DOHH2 (cell line): ENCODE measurements at regions not wholly inside any gene's neighbourhood (a gene's known extent, or its start where the extent isn't known, plus 50 kb on each side); places are given as distances from the start of the nearest gene placed in this dataset.

Source experiments
- H3F3A ChIP-seq: fragments of 200-600 bp; sonication (generic), shearing (Covaris generic); 2 replicates; pipeline ENCODE4 v1.6.0; 2016; ENCODE audit warnings: antibody characterized with exemption, mild to moderate bottlenecking; ENCODE audit not compliant: control insufficient read depth, insufficient read depth
- H3K27ac ChIP-seq: fragments of 200-600 bp; sonication (generic); 2 replicates; pipeline ENCODE4 v1.5.1; 2014; ENCODE audit warnings: low read depth, mild to moderate bottlenecking, low read length, moderate library complexity
- H3K27me3 ChIP-seq: fragments of 200-600 bp; sonication (generic); 2 replicates; pipeline ENCODE4 v1.6.1; 2014; ENCODE audit warnings: mild to moderate bottlenecking, low read length, mixed read lengths; ENCODE audit not compliant: control insufficient read depth
- H3K36me3 ChIP-seq: fragments of 200-600 bp; sonication (generic); 2 replicates; pipeline ENCODE4 v1.6.1; 2014; ENCODE audit warnings: mild to moderate bottlenecking, low read length, moderate library complexity, mixed read lengths; ENCODE audit not compliant: control insufficient read depth
- H3K4me1 ChIP-seq: fragments of 200-600 bp; sonication (generic); 2 replicates; pipeline ENCODE4 v1.6.1; 2014; ENCODE audit warnings: mild to moderate bottlenecking, low read length, mixed read lengths; ENCODE audit not compliant: control insufficient read depth
- H3K4me2 ChIP-seq: fragments of 200-600 bp; sonication (generic); 2 replicates; pipeline ENCODE4 v1.6.0; 2014; ENCODE audit warnings: mild to moderate bottlenecking, low read length, moderate library complexity
- H3K4me3 ChIP-seq: fragments of 200-600 bp; sonication (generic); 2 replicates; pipeline ENCODE4 v1.5.1; 2014; ENCODE audit warnings: mild to moderate bottlenecking, low read length, mixed read lengths
- H3K79me2 ChIP-seq: fragments of 200-600 bp; sonication (generic); 2 replicates; pipeline ENCODE4 v1.6.1; 2014; ENCODE audit warnings: mild to moderate bottlenecking, low read length, mixed read lengths; ENCODE audit not compliant: control insufficient read depth
- H3K9me2 ChIP-seq: fragments of 200-600 bp; sonication (generic); replicated peaks from 2 replicates; pipeline ENCODE4 v1.6.1; 2014; ENCODE audit warnings: mild to moderate bottlenecking, low read length, mixed read lengths; ENCODE audit not compliant: control insufficient read depth
- H3K9me3 ChIP-seq: fragments of 200-600 bp; sonication (generic); 2 replicates; pipeline ENCODE4 v1.6.1; 2014; ENCODE audit warnings: antibody characterized with exemption, low read length, mixed read lengths; ENCODE audit not compliant: control insufficient read depth, insufficient read depth
- H4K20me1 ChIP-seq: fragments of 200-600 bp; sonication (generic); 2 replicates; pipeline ENCODE4 v1.6.0; 2014; ENCODE audit warnings: low read depth, mild to moderate bottlenecking, antibody characterized with exemption, low read length, moderate library complexity; ENCODE audit not compliant: control insufficient read depth, insufficient read depth
- CTCF ChIP-seq: fragments of 200-600 bp; sonication (generic); IDR thresholded peaks from one replicate; pipeline ENCODE4 v1.5.1; 2014; ENCODE audit warnings: antibody characterized with exemption, mild to moderate bottlenecking, low read depth, low read length; ENCODE audit not compliant: poor library complexity, severe bottlenecking
- EZH2phosphoT487 ChIP-seq: fragments of 200-600 bp; sonication (generic); IDR thresholded peaks from 2 replicates; pipeline ENCODE4 v1.6.1; 2017; ENCODE audit warnings: borderline replicate concordance, mild to moderate bottlenecking, antibody characterized with exemption, low read length, moderate library complexity, mixed read lengths

- TF ChIP-seq CTCF (no peak), EZH2phosphoT487 (no peak)
- no peaks in the 10 kb centered on the region for H4K20me1 ChIP-seq
- peak overlapping the region; percentile 55 for H3K4me3 ChIP-seq
- no peaks in the 10 kb centered on the region for H3K79me2 ChIP-seq
- no peaks in the 10 kb centered on the region for H3K9me2 ChIP-seq
- no peaks in the 10 kb centered on the region for H3F3A ChIP-seq
- no peaks in the 10 kb centered on the region for H3K36me3 ChIP-seq
- no peak overlapping the region for H3K27ac ChIP-seq
- H3K9me3 ChIP-seq, result no peaks in the 10 kb centered on the region
- H3K4me2 ChIP-seq, result peak overlapping the region; percentile 65
- H3K4me1 ChIP-seq, result peaks cover 13% of the 10 kb centered on the region
- H3K27me3 ChIP-seq, result no peaks in the 10 kb centered on the region
Observed at GRCh38 chr12:115380546-115381120, 696.7 kb upstream of the TBX3 start.

GRCh38 chr12:115378291-115378690 is 694.3 kb upstream of the TBX3 start:
- Histone ChIP-seq H3K4me2 (no peak overlapping the region), H3K79me2 (no peaks in the 10 kb centered on the region)
- TF ChIP-seq EZH2phosphoT487 (no peak), CTCF (no peak)

GRCh38 chr12:115377779-115378178 is 693.8 kb upstream of the TBX3 start:
- TF ChIP-seq CTCF (no peak), EZH2phosphoT487 (no peak)
- Histone ChIP-seq H3K4me1 (peaks cover 13% of the 10 kb centered on the region), H3K9me3 (peaks cover 7% of the 10 kb centered on the region; the same call in 1 of the 2 replicates), H3F3A (no peaks in the 10 kb centered on the region), H3K27me3 (no peaks in the 10 kb centered on the region), H3K9me2 (no peaks in the 10 kb centered on the region), H3K4me2 (no peak overlapping the region), H4K20me1 (no peaks in the 10 kb centered on the region), H3K36me3 (no peaks in the 10 kb centered on the region), H3K27ac (no peak overlapping the region), H3K4me3 (no peak overlapping the region), H3K79me2 (no peaks in the 10 kb centered on the region)

More at GRCh38 chr12:115378291-115378690, 694.3 kb upstream of the TBX3 start:
- Histone ChIP-seq H4K20me1 (no peaks in the 10 kb centered on the region), H3K27ac (no peak overlapping the region), H3K9me3 (peaks cover 7% of the 10 kb centered on the region; the same call in 1 of the 2 replicates), H3K9me2 (no peaks in the 10 kb centered on the region), H3K4me1 (peaks cover 13% of the 10 kb centered on the region), H3K27me3 (no peaks in the 10 kb centered on the region), H3K36me3 (no peaks in the 10 kb centered on the region), H3K4me3 (no peak overlapping the region), H3F3A (no peaks in the 10 kb centered on the region)
